HepG2 (cell line): ENCODE measurements at regions not wholly inside any gene's neighbourhood (a gene's known extent, or its start where the extent isn't known, plus 50 kb on each side); places are given as distances from the start of the nearest gene placed in this dataset.

Source experiments
- ATAC-seq: fragments of 200-7000 bp; cut with Tn5 transposase; 3 replicates; pipeline ENCODE4 v1.9.1; 2020; ENCODE audit warnings: mild to moderate bottlenecking, moderate library complexity
- BruUV-seq: library from RNA; stranded (reverse); fragments of 400-500 nt; replicated peaks from 2 replicates; lab custom pipeline; 2021; lab: Mats Ljungman, UMichigan
- CTCF ChIA-PET: fragments of 300-600 bp; formaldehyde crosslinking; extraction: SDS; loops from one replicate; lab custom pipeline; 2021; ENCODE audit warnings: low total read pairs, inconsistent platforms, low intra/inter-chr PET ratio; lab: Yijun Ruan, JAX
- POLR2A ChIA-PET: fragments of 350-600 bp; sonication (Branson Sonifier 250); formaldehyde crosslinking; loops from one replicate; lab custom pipeline; 2020; ENCODE audit warnings: antibody characterized with exemption, inconsistent platforms; lab: Yijun Ruan, JAX
- DNase-seq: peaks from one replicate; pipeline ENCODE4 v3.0.0-alpha.2; 2015; ENCODE audit warnings: low spot score
- FAIRE-seq: peaks from 3 replicates; lab custom pipeline; 2011; peaks lifted over from hg19 to GRCh38; lab: Jason Lieb, UNC
- H2AFZ ChIP-seq: one replicate; pipeline ENCODE4 v1.6.1; 2011; ENCODE audit warnings: low read length, inconsistent platforms
- H3K27ac ChIP-seq: fragments of 300-600 bp; 3 replicates; pipeline ENCODE4 v1.8.0; 2011; ENCODE audit warnings: mixed run types, mild to moderate bottlenecking, mixed read lengths, low read length, inconsistent platforms; ENCODE audit not compliant: insufficient read depth; ENCODE audit errors: extremely low read length
- H3K27me3 ChIP-seq, 2 experiments: fragments of 200-600 bp in 1 of 2; 2 replicates in 1 of 2; 3 replicates in 1 of 2; pipeline versions ENCODE4 v1.6.0 to v1.8.0; 2011; ENCODE audit warnings: low read length in 2 of 2, mild to moderate bottlenecking in 2 of 2, moderate library complexity in 2 of 2, inconsistent platforms in 1 of 2; ENCODE audit not compliant: insufficient read depth in 2 of 2, control insufficient read depth in 1 of 2
- H3K36me3 ChIP-seq, 2 experiments: fragments of 200-600 bp in 1 of 2; replicated peaks in 1 of 2; 2 replicates in 1 of 2; 3 replicates in 1 of 2; pipeline versions ENCODE4 v1.5.1 to v1.8.0; 2011; ENCODE audit warnings: low read length in 2 of 2, inconsistent platforms in 1 of 2; ENCODE audit not compliant: insufficient read depth in 2 of 2, control insufficient read depth in 1 of 2
- H3K4me1 ChIP-seq: 2 replicates; pipeline ENCODE4 v1.5.1; 2012; ENCODE audit warnings: low read length, inconsistent platforms; ENCODE audit not compliant: insufficient read depth
- H3K4me2 ChIP-seq: 2 replicates; pipeline ENCODE4 v1.6.0; 2011; ENCODE audit warnings: low read depth, low read length, inconsistent platforms
- H3K4me3 ChIP-seq, 3 experiments: fragments of 200-600 bp in 1 of 3; sonication (generic), shearing (Covaris generic) in 1 of 3; replicated peaks in 1 of 3; 2 replicates each; pipeline ENCODE4 v1.5.1; 2011 to 2016; ENCODE audit warnings: low read length in 3 of 3, inconsistent platforms in 2 of 3, low read depth in 2 of 3, mild to moderate bottlenecking in 2 of 3, control low read depth in 1 of 3, mixed read lengths in 1 of 3; ENCODE audit not compliant: insufficient read depth in 1 of 3
- H3K79me2 ChIP-seq: one replicate; pipeline ENCODE4 v1.6.1; 2011; ENCODE audit warnings: low read length, inconsistent platforms; ENCODE audit not compliant: insufficient read depth
- H3K9ac ChIP-seq: 2 replicates; pipeline ENCODE4 v1.6.0; 2011; ENCODE audit warnings: mild to moderate bottlenecking, low read depth, low read length, inconsistent platforms; ENCODE audit not compliant: insufficient read depth
- H3K9me3 ChIP-seq: 2 replicates; pipeline ENCODE4 v1.5.1; 2012; ENCODE audit warnings: mild to moderate bottlenecking, low read length
- H4K20me1 ChIP-seq: 2 replicates; pipeline ENCODE4 v1.6.0; 2011; ENCODE audit warnings: inconsistent platforms, mild to moderate bottlenecking, low read length, moderate library complexity; ENCODE audit not compliant: insufficient read depth
- ARNTL ChIP-seq: sonication (generic); formaldehyde crosslinking; IDR thresholded peaks from 2 replicates; pipeline ENCODE4 v1.4.0; 2020; ENCODE audit warnings: mild to moderate bottlenecking, missing genetic modification reagents
- CBFB ChIP-seq: sonication (generic); formaldehyde crosslinking; IDR thresholded peaks from 2 replicates; pipeline ENCODE4 v1.4.0; 2020; ENCODE audit warnings: missing genetic modification reagents
- GLI4 ChIP-seq: sonication (generic); formaldehyde crosslinking; IDR thresholded peaks from 2 replicates; pipeline ENCODE4 v1.5.1; 2020; ENCODE audit warnings: missing genetic modification reagents, mild to moderate bottlenecking, moderate library complexity, borderline replicate concordance
- ISL2 ChIP-seq: sonication (generic); formaldehyde crosslinking; IDR thresholded peaks from 2 replicates; pipeline ENCODE4 v1.5.0; 2020; ENCODE audit warnings: missing genetic modification reagents
- KAT2B ChIP-seq: fragments of 150-350 bp; IDR thresholded peaks from 2 replicates; pipeline ENCODE4 v1.6.1; 2014; ENCODE audit warnings: low read depth, low read length, borderline replicate concordance
- SMARCC2 ChIP-seq: fragments of 450-650 bp; IDR thresholded peaks from 2 replicates; pipeline ENCODE4 v1.6.1; 2017; ENCODE audit warnings: antibody characterized with exemption, mild to moderate bottlenecking
- WIZ ChIP-seq: sonication (generic); formaldehyde crosslinking; IDR thresholded peaks from 2 replicates; pipeline ENCODE4 v1.5.1; 2020; ENCODE audit warnings: mild to moderate bottlenecking, missing genetic modification reagents
- ZBTB1 ChIP-seq: sonication (generic); formaldehyde crosslinking; IDR thresholded peaks from 2 replicates; pipeline ENCODE4 v1.4.0; 2020; ENCODE audit warnings: missing genetic modification reagents, borderline replicate concordance
- ZFP36L1 ChIP-seq: sonication (generic); formaldehyde crosslinking; IDR thresholded peaks from 2 replicates; pipeline ENCODE4 v1.8.0; 2022; ENCODE audit warnings: mild to moderate bottlenecking, missing genetic modification reagents, moderate library complexity
- ZNF788 ChIP-seq: sonication (generic); formaldehyde crosslinking; IDR thresholded peaks from 2 replicates; pipeline ENCODE4 v1.5.0; 2020; ENCODE audit warnings: mild to moderate bottlenecking, missing genetic modification reagents, borderline replicate concordance
- ZNF841 ChIP-seq: sonication (generic); formaldehyde crosslinking; IDR thresholded peaks from 2 replicates; pipeline ENCODE4 v1.8.1; 2023; ENCODE audit warnings: missing genetic modification reagents, borderline replicate concordance
- ZSCAN25 ChIP-seq: sonication (generic); formaldehyde crosslinking; IDR thresholded peaks from 2 replicates; pipeline ENCODE4 v1.8.0; 2022; ENCODE audit warnings: mild to moderate bottlenecking, missing genetic modification reagents
- WGBS: methylation state at CpG from one replicate; pipeline ENCODE4 v1.1.6; 2017; ENCODE audit warnings: low lambda C conversion rate; 5-methylcytosine and 5-hydroxymethylcytosine counted together
- in situ Hi-C: cut with HindIII; loops from 2 replicates; pipeline ENCODE4 v1.10.0; 2017; ENCODE audit warnings: low pct_unique_long_range_greater_than_20kb; ENCODE audit not compliant: extremely low pct_ligation_motif_present
- intact Hi-C: fragments of 100-400 bp; cut with micrococcal nuclease; formaldehyde crosslinking; loops from one replicate; pipeline ENCODE4 v1.10.0; 2022; ENCODE audit not compliant: unreplicated experiment
- TF ChIP-seq, protein P1 (sequence below): sonication (generic); formaldehyde crosslinking; IDR thresholded peaks from 2 replicates; pipeline ENCODE4 v1.5.0; 2020; ENCODE audit warnings: missing genetic modification reagents
- TF ChIP-seq, protein P2 (sequence below): sonication (generic); formaldehyde crosslinking; IDR thresholded peaks from 2 replicates; pipeline ENCODE4 v1.8.1; 2023; ENCODE audit warnings: missing genetic modification reagents, mild to moderate bottlenecking, borderline replicate concordance
- TF ChIP-seq, protein P3 (sequence below): sonication (generic); formaldehyde crosslinking; IDR thresholded peaks from 2 replicates; pipeline ENCODE4 v1.5.1; 2020; ENCODE audit warnings: missing genetic modification reagents, mild to moderate bottlenecking, borderline replicate concordance

GRCh38 chr13:73741111-73741510 lies 393.1 kb downstream of the KLF12 start:
- Histone ChIP-seq H3K9me3 (no peaks in the 10 kb centered on the region), H3K4me3 (no peak overlapping the region), H3K27me3 (no peaks in the 10 kb centered on the region; a peak in 1 of 5 replicates), H2AFZ (no peak overlapping the region), H3K27ac (no peak overlapping the region), H3K4me1 (peaks cover 10% of the 10 kb centered on the region), H4K20me1 (no peaks in the 10 kb centered on the region), H3K36me3 (no peaks in the 10 kb centered on the region), H3K9ac (no peak overlapping the region), H3K79me2 (no peaks in the 10 kb centered on the region), H3K4me2 (no peak overlapping the region)
- 43% methylated on average over 8 of the region's 8 CpGs for WGBS
- TF ChIP-seq, protein P1, sequence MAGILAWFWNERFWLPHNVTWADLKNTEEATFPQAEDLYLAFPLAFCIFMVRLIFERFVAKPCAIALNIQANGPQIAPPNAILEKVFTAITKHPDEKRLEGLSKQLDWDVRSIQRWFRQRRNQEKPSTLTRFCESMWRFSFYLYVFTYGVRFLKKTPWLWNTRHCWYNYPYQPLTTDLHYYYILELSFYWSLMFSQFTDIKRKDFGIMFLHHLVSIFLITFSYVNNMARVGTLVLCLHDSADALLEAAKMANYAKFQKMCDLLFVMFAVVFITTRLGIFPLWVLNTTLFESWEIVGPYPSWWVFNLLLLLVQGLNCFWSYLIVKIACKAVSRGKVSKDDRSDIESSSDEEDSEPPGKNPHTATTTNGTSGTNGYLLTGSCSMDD (CRISPR knock-in tag), result no peak
- TF ChIP-seq ZSCAN25 (CRISPR knock-in tag), result no peak
- TF ChIP-seq, protein P2, sequence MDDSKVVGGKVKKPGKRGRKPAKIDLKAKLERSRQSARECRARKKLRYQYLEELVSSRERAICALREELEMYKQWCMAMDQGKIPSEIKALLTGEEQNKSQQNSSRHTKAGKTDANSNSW (CRISPR knock-in tag), result no peak
- no peak for TF ChIP-seq GLI4 (CRISPR knock-in tag)
- no peak for TF ChIP-seq KAT2B
- no peak for TF ChIP-seq ARNTL (CRISPR knock-in tag)
- TF ChIP-seq, protein P3, sequence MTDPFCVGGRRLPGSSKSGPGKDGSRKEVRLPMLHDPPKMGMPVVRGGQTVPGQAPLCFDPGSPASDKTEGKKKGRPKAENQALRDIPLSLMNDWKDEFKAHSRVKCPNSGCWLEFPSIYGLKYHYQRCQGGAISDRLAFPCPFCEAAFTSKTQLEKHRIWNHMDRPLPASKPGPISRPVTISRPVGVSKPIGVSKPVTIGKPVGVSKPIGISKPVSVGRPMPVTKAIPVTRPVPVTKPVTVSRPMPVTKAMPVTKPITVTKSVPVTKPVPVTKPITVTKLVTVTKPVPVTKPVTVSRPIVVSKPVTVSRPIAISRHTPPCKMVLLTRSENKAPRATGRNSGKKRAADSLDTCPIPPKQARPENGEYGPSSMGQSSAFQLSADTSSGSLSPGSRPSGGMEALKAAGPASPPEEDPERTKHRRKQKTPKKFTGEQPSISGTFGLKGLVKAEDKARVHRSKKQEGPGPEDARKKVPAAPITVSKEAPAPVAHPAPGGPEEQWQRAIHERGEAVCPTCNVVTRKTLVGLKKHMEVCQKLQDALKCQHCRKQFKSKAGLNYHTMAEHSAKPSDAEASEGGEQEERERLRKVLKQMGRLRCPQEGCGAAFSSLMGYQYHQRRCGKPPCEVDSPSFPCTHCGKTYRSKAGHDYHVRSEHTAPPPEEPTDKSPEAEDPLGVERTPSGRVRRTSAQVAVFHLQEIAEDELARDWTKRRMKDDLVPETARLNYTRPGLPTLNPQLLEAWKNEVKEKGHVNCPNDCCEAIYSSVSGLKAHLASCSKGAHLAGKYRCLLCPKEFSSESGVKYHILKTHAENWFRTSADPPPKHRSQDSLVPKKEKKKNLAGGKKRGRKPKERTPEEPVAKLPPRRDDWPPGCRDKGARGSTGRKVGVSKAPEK, result no peak
- no peak for TF ChIP-seq CBFB (CRISPR knock-in tag)
- TF ChIP-seq ISL2 (CRISPR knock-in tag), result no peak
- no peak for TF ChIP-seq ZNF841 (CRISPR knock-in tag)
- TF ChIP-seq ZFP36L1 (CRISPR knock-in tag), result no peak
- TF ChIP-seq ZBTB1 (CRISPR knock-in tag), result no peak
- no peak for TF ChIP-seq SMARCC2
- no peak for TF ChIP-seq ZNF788 (CRISPR knock-in tag)
- TF ChIP-seq WIZ, result no peak
- in situ Hi-C loops, result no loop called here
- no TSS peak for BruUV-seq
- ChIA-PET CTCF (no interaction called here), POLR2A (no interaction called here)
- no peak for FAIRE-seq
- intact Hi-C loops, result no loop called here
- no peak for ATAC-seq
- no peak for DNase-seq
